ENCODE measurements at regions not wholly inside any gene's neighbourhood (a gene's known extent, or its start where the extent isn't known, plus 50 kb on each side); places are given as distances from the start of the nearest gene placed in this dataset.
"Not testable (repeated sequence)": the region's sequence is repeated elsewhere in the genome, so short reads cannot be mapped to it uniquely, and the experiment has no call there.

- 36 to 44% methylated on average over 1 of the region's 1 CpG for WGBS, 2 donors
- DNase-seq (ENCODE audit: low spot score in 2 of 2) = no peak
These were observed 155.0 kb upstream of the SEMA3C start for GRCh38 chr7:81073931-81074251.

DNA sequence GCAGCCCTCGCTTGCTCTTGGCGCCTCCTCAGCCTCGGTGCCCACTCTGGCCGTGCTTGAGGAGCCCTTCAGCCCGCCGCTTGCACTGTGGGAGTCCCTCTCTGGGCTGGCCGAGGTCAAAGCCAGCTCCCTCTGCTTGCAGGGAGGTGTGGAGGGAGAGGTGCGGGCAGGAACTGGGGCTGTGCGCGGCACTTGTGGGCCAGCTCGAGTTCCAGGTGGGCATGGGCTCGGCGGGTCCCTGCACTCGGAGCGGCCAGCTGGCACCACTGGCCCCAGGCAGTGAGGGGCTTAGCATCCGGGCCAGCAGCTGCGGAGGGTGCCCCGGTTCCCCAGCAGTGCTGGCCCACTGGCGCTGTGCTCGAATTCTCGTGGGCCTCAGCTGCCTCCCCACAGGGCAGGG is 152.1 kb upstream of the SEMA3C start:
- TF ChIP-seq, protein P1, sequence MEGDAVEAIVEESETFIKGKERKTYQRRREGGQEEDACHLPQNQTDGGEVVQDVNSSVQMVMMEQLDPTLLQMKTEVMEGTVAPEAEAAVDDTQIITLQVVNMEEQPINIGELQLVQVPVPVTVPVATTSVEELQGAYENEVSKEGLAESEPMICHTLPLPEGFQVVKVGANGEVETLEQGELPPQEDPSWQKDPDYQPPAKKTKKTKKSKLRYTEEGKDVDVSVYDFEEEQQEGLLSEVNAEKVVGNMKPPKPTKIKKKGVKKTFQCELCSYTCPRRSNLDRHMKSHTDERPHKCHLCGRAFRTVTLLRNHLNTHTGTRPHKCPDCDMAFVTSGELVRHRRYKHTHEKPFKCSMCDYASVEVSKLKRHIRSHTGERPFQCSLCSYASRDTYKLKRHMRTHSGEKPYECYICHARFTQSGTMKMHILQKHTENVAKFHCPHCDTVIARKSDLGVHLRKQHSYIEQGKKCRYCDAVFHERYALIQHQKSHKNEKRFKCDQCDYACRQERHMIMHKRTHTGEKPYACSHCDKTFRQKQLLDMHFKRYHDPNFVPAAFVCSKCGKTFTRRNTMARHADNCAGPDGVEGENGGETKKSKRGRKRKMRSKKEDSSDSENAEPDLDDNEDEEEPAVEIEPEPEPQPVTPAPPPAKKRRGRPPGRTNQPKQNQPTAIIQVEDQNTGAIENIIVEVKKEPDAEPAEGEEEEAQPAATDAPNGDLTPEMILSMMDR (IDR thresholded peaks at IDR 0.05) = no peak
- no peak for TF ChIP-seq POLR2A (IDR thresholded peaks at IDR 0.05)
- no peak for DNase-seq (ENCODE audit: low spot score in 2 of 2)
- intact Hi-C loops (cut with DNase I; ENCODE audit: low total_unique reads) = no loop called here
- WGBS, 2 donors = 91 to 93% methylated on average over 10 to 20 of the region's 21 CpGs
- no peak overlapping the region for H3K4me3 ChIP-seq (ENCODE audit: low read depth, poor library complexity, severe bottlenecking)

More at GRCh38 chr7:81073931-81074251, 155.0 kb upstream of the SEMA3C start:
- intact Hi-C loops (cut with DNase I; ENCODE audit: low total_unique reads) = no loop called here
- no peak for TF ChIP-seq POLR2A (IDR thresholded peaks at IDR 0.05)
- TF ChIP-seq, protein P1 (IDR thresholded peaks at IDR 0.05) = no peak
- H3K4me3 ChIP-seq (ENCODE audit: low read depth, poor library complexity, severe bottlenecking) = no peak overlapping the region

GRCh38 chr7:81066797-81067196 is 147.9 kb upstream of the SEMA3C start:
- TF ChIP-seq POLR2A (IDR thresholded peaks at IDR 0.05) = no peak
- TF ChIP-seq, protein P1 (IDR thresholded peaks at IDR 0.05) = no peak
- no peak for DNase-seq (ENCODE audit: low spot score in 2 of 2)
- H3K4me3 ChIP-seq (ENCODE audit: low read depth, poor library complexity, severe bottlenecking) = no peak overlapping the region
- intact Hi-C loops (cut with DNase I; ENCODE audit: low total_unique reads) = no loop called here

DNA sequence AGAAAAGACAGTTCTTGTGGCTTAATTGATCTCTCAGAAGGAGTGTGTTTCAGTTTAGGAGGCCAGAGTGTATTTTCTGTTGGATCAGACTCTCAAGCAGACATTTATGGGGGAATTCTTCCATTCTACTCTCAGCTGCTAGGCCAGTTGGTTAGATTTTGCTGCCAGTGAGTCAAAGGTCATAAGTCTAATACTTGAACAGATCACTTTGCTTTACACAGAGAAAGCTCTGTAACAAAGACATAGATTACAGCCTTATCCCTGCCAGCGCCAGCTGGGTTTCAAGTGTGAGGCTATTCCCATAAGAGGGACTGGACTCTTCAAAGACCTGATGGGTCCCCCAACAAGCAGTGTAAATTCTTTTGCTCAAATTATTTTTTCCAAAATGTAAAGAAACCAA is 145.6 kb upstream of the SEMA3C start:
- no peak overlapping the region for H3K4me3 ChIP-seq (ENCODE audit: low read depth, poor library complexity, severe bottlenecking)
- TF ChIP-seq, protein P1 (IDR thresholded peaks at IDR 0.05) = no peak
- no peak for TF ChIP-seq POLR2A (IDR thresholded peaks at IDR 0.05)
- no peak for DNase-seq (ENCODE audit: low spot score in 2 of 2)
- 71 to 93% methylated on average over 1 of the region's 1 CpG for WGBS, 2 donors
- intact Hi-C loops (cut with DNase I; ENCODE audit: low total_unique reads) = no loop called here

DNA sequence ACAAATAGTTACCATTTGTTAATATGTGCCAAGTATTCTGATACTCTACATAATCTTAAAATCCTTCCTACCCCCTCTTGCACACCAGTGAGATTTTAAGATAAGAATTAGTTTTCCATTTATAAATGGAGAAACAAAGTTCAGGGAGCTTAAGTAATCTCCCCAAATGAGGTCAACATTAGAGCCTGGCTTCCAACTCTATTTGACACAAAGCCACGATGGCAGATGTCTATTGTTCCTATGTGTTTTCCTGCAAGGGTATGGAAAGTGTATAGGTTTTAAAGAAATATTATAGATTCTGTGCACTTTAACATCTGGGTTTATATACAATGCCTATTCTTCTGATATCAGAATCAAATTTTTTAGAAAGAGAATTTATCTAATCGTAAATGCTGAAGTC is 143.9 kb upstream of the SEMA3C start:
- intact Hi-C loops (cut with DNase I; ENCODE audit: low total_unique reads) = no loop called here
- WGBS, 2 donors = 38 to 42% methylated on average over 2 of the region's 2 CpGs
- no peak for DNase-seq (ENCODE audit: low spot score in 2 of 2)
- H3K4me3 ChIP-seq (ENCODE audit: low read depth, poor library complexity, severe bottlenecking) = no peak overlapping the region
- TF ChIP-seq POLR2A (IDR thresholded peaks at IDR 0.05) = no peak
- TF ChIP-seq, protein P1 (IDR thresholded peaks at IDR 0.05) = no peak

DNA sequence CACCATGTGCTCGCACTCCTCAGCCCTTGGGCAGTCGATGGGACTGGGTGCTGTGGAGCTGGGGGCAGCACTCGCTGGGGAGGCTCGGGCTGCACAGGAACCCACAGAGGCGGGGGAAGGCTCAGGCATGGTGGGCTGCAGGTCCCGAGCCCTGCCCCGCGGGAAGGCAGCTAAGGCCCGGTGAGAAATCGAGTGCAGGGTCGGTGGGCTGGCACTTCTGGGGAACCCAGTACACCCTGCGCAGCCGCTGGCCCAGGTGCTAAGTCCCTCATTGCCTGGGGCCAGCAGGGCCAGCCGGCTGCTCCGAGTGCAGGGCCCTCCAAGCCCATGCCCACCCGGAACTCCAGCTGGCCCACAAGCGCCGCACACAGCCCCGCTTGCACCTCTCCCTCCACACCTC is 138.6 kb upstream of the SEMA3C start:
- DNase-seq (ENCODE audit: low spot score in 2 of 2); intact Hi-C loops (cut with DNase I; ENCODE audit: low total_unique reads); H3K4me3 ChIP-seq (ENCODE audit: low read depth, poor library complexity, severe bottlenecking): not testable (repeated sequence)
- 98% methylated on average over 13 to 17 of the region's 19 CpGs for WGBS, 2 donors
